ENCODE measurements at regions not wholly inside any gene's neighbourhood (a gene's known extent, or its start where the extent isn't known, plus 50 kb on each side); places are given as distances from the start of the nearest gene placed in this dataset.

DNA sequence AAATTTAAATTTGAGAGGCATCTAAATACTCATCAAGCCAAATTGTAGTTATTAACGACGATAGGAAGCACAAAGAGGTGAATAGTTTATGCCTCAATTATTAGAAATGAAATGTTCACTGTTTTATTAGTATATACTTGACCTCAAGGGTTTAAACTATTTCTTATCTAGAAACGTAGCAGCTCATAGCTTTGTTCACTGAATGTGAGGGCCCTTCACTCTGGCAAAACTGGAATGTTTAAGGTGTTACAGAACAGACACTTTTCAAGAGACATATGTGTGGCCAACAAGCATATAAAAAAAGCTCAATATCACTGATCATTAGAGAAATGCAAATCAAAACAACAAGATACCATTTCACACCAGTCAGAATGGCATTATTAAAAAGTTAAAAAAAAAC is 151.2 kb upstream of the KCNN2 start:
- H3K36me3 ChIP-seq (replicated peaks in 1 of 2; ENCODE audit: control extremely low read depth in 1 of 2, control insufficient read depth in 1 of 2, extremely low read depth in 1 of 2, insufficient read depth in 2 of 2, low read length in 1 of 2) = no peaks in the 10 kb centered on the region
- no peak overlapping the region for H2AFZ ChIP-seq (ENCODE audit: insufficient read depth, low read depth, low read length, poor library complexity, severe bottlenecking)
- H4K20me1 ChIP-seq (ENCODE audit: control insufficient read depth, insufficient read depth, low read length, poor library complexity, severe bottlenecking) = no peaks in the 10 kb centered on the region
- no peaks in the 10 kb centered on the region for H3K27me3 ChIP-seq (replicated peaks in 1 of 4; ENCODE audit: control extremely low read depth in 1 of 4, control insufficient read depth in 3 of 4, insufficient read depth in 4 of 4, low read length in 3 of 4)
- H3K79me2 ChIP-seq (ENCODE audit: control insufficient read depth, insufficient read depth, low read length) = no peaks in the 10 kb centered on the region
- H3K27ac ChIP-seq (ENCODE audit: low read length in 2 of 2) = no peak overlapping the region
- no peaks in the 10 kb centered on the region for H3K4me1 ChIP-seq (ENCODE audit: control insufficient read depth in 2 of 2, insufficient read depth in 2 of 2, low read length in 2 of 2)
- H3K9me3 ChIP-seq (ENCODE audit: control extremely low read depth in 1 of 3, control insufficient read depth in 2 of 3, insufficient read depth in 1 of 3, low read length in 2 of 3) = no peaks in the 10 kb centered on the region
- no peak for DNase-seq
- intact Hi-C loops (cut with micrococcal nuclease) = no loop called here
- POLR2A ChIA-PET = no interaction called here
- H3K4me2 ChIP-seq (replicated peaks; ENCODE audit: low read depth, low read length, poor library complexity, severe bottlenecking) = no peak overlapping the region
- Mint-ChIP-seq H3K4me1 (no peaks in the 10 kb centered on the region), H3K9me3 (ENCODE audit: insufficient read depth) (no peaks in the 10 kb centered on the region), H3K4me3 (no peak overlapping the region), H3K27ac (no peak overlapping the region), H3K27me3 (no peaks in the 10 kb centered on the region)
- H3K4me3 ChIP-seq (ENCODE audit: control extremely low read depth in 1 of 5, extremely low read depth in 1 of 5, insufficient read depth in 1 of 5, low read depth in 2 of 5, low read length in 4 of 5) = no peak overlapping the region
- TF ChIP-seq, protein P1, sequence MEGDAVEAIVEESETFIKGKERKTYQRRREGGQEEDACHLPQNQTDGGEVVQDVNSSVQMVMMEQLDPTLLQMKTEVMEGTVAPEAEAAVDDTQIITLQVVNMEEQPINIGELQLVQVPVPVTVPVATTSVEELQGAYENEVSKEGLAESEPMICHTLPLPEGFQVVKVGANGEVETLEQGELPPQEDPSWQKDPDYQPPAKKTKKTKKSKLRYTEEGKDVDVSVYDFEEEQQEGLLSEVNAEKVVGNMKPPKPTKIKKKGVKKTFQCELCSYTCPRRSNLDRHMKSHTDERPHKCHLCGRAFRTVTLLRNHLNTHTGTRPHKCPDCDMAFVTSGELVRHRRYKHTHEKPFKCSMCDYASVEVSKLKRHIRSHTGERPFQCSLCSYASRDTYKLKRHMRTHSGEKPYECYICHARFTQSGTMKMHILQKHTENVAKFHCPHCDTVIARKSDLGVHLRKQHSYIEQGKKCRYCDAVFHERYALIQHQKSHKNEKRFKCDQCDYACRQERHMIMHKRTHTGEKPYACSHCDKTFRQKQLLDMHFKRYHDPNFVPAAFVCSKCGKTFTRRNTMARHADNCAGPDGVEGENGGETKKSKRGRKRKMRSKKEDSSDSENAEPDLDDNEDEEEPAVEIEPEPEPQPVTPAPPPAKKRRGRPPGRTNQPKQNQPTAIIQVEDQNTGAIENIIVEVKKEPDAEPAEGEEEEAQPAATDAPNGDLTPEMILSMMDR (IDR thresholded peaks at IDR 0.05) = no peak
- TF ChIP-seq EZH2 (IDR thresholded peaks at IDR 0.05; ENCODE audit: borderline replicate concordance, insufficient read depth, low read depth, low read length, poor library complexity, severe bottlenecking) = no peak
- CTCF ChIA-PET = no interaction called here
- no peak overlapping the region for H3K9ac ChIP-seq (ENCODE audit: low read length)
- no CpG with 5 or more reads among the region's 3 CpGs for WGBS (ENCODE audit: insufficient coverage)
- ATAC-seq (ENCODE audit: low read depth) = no peak

DNA sequence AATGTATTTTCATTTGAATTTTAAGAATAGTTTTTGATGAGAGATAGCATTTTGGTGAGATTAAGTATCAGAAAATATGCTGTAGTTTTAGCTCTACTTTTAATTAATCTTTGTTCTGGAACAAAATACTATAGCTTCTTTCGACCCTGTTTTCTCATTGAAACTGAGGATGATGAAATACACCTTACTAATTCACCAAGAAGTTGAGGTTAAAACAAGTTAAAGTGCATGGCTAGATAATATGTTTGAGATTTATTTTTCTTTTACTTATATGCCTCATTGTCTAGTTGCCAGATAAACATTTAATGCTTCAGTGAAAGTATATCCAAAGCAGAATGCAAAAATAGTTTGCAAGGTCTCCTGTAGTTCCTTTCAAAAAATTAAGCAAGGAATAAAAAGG is 140.1 kb upstream of the KCNN2 start:
- Histone ChIP-seq H3K9me3 (ENCODE audit: control extremely low read depth in 1 of 3, control insufficient read depth in 2 of 3, insufficient read depth in 1 of 3, low read length in 2 of 3) (peaks cover 0 to 12% (median 5%) of the 10 kb centered on the region in 3 donors), H3K9ac (ENCODE audit: low read length) (no peak overlapping the region), H3K4me2 (replicated peaks; ENCODE audit: low read depth, low read length, poor library complexity, severe bottlenecking) (no peak overlapping the region), H3K79me2 (ENCODE audit: control insufficient read depth, insufficient read depth, low read length) (no peaks in the 10 kb centered on the region), H4K20me1 (ENCODE audit: control insufficient read depth, insufficient read depth, low read length, poor library complexity, severe bottlenecking) (no peaks in the 10 kb centered on the region), H2AFZ (ENCODE audit: insufficient read depth, low read depth, low read length, poor library complexity, severe bottlenecking) (no peak overlapping the region), H3K36me3 (replicated peaks in 1 of 2; ENCODE audit: control extremely low read depth in 1 of 2, control insufficient read depth in 1 of 2, extremely low read depth in 1 of 2, insufficient read depth in 2 of 2, low read length in 1 of 2) (no peaks in the 10 kb centered on the region), H3K4me1 (ENCODE audit: control insufficient read depth in 2 of 2, insufficient read depth in 2 of 2, low read length in 2 of 2) (no peaks in the 10 kb centered on the region), H3K27me3 (replicated peaks in 1 of 4; ENCODE audit: control extremely low read depth in 1 of 4, control insufficient read depth in 3 of 4, insufficient read depth in 4 of 4, low read length in 3 of 4) (no peaks in the 10 kb centered on the region), H3K27ac (ENCODE audit: low read length in 2 of 2) (no peak overlapping the region), H3K4me3 (ENCODE audit: control extremely low read depth in 1 of 5, extremely low read depth in 1 of 5, insufficient read depth in 1 of 5, low read depth in 2 of 5, low read length in 4 of 5) (no peak overlapping the region)
- CTCF ChIA-PET = no interaction called here
- no peak for ATAC-seq (ENCODE audit: low read depth)
- no peak for DNase-seq
- intact Hi-C loops (cut with micrococcal nuclease) = no loop called here
- Mint-ChIP-seq H3K27ac (no peak overlapping the region), H3K9me3 (ENCODE audit: insufficient read depth) (peaks cover 7% of the 10 kb centered on the region), H3K27me3 (no peaks in the 10 kb centered on the region), H3K4me3 (no peak overlapping the region), H3K4me1 (no peaks in the 10 kb centered on the region)
- no CpG with 5 or more reads among the region's 1 CpG for WGBS (ENCODE audit: insufficient coverage)
- TF ChIP-seq EZH2 (IDR thresholded peaks at IDR 0.05; ENCODE audit: borderline replicate concordance, insufficient read depth, low read depth, low read length, poor library complexity, severe bottlenecking) = no peak
- TF ChIP-seq, protein P1 (IDR thresholded peaks at IDR 0.05) = no peak
- POLR2A ChIA-PET = no interaction called here

All from B cell (primary cell).